GM10248 (cell line): ENCODE measurements at regions not wholly inside any gene's neighbourhood (a gene's known extent, or its start where the extent isn't known, plus 50 kb on each side); places are given as distances from the start of the nearest gene placed in this dataset.

Experiments
- CTCF ChIA-PET: fragments of 300-600 bp; sonication (Branson Sonifier 250); formaldehyde crosslinking; extraction: SDS; loops from one replicate; lab custom pipeline; 2021; ENCODE audit warnings: antibody characterized with exemption; lab: Yijun Ruan, JAX
- POLR2A ChIA-PET: fragments of 350-650 bp; sonication (Branson Sonifier 250); formaldehyde crosslinking; extraction: SDS; loops from one replicate; lab custom pipeline; 2020; ENCODE audit warnings: antibody characterized with exemption; lab: Yijun Ruan, JAX
- DNase-seq: peaks from one replicate; pipeline ENCODE4 v3.0.0; 2012; ENCODE audit errors: extremely low spot score
- CTCF ChIP-seq: IDR thresholded peaks from 2 replicates; pipeline ENCODE4 v1.5.1; 2012; ENCODE audit warnings: mild to moderate bottlenecking, low read depth; ENCODE audit errors: extremely low read depth, missing control alignments, control extremely low read depth

- DNase-seq, result no peak
- TF ChIP-seq CTCF, result no peak
- POLR2A ChIA-PET, result no interaction called here
- CTCF ChIA-PET, result no interaction called here
Observed at GRCh38 chr13:22726726-22727125, 454.1 kb upstream of the SGCG start.

GRCh38 chr13:22735011-22735995 lies 445.5 kb upstream of the SGCG start:
- no peak for DNase-seq
- CTCF ChIA-PET, result interaction anchor here (0.7 to 1.6 kb wide), 6 partner anchors 10 to 20 kb away, joined by 3 to 6 read pairs (median 4); no protein-coding TSS in a partner anchor

GRCh38 chr13:22736084-22736767 lies 444.6 kb upstream of the SGCG start:
- TF ChIP-seq CTCF, result no peak
- CTCF ChIA-PET, result interaction anchor here (0.7 to 1.6 kb wide), 3 partner anchors 10 to 13 kb away, joined by 3 to 6 read pairs (median 3); no protein-coding TSS in a partner anchor
- DNase-seq, result no peak
- POLR2A ChIA-PET, result no interaction called here

More at GRCh38 chr13:22735011-22735995, 445.5 kb upstream of the SGCG start:
- TF ChIP-seq CTCF, result no peak
- POLR2A ChIA-PET, result no interaction called here

- ChIA-PET CTCF (interaction anchor here (1.6 kb wide), 1 partner anchor 9 kb away, joined by 6 read pairs; no protein-coding TSS in a partner anchor), POLR2A (no interaction called here)
- TF ChIP-seq CTCF, result no peak
- DNase-seq, result no peak
Observed at GRCh38 chr13:22736768-22737092, 444.0 kb upstream of the SGCG start.

- CTCF ChIA-PET, result no interaction called here
- no peak for DNase-seq
- no peak for TF ChIP-seq CTCF
- POLR2A ChIA-PET, result no interaction called here
Observed at GRCh38 chr13:22738357-22738756, 442.4 kb upstream of the SGCG start.

GRCh38 chr13:22740264-22740663 lies 440.5 kb upstream of the SGCG start:
- ChIA-PET POLR2A (no interaction called here), CTCF (no interaction called here)
- no peak for DNase-seq
- no peak for TF ChIP-seq CTCF
